ENCODE measurements at regions not wholly inside any gene's neighbourhood (a gene's known extent, or its start where the extent isn't known, plus 50 kb on each side); places are given as distances from the start of the nearest gene placed in this dataset.

DNA sequence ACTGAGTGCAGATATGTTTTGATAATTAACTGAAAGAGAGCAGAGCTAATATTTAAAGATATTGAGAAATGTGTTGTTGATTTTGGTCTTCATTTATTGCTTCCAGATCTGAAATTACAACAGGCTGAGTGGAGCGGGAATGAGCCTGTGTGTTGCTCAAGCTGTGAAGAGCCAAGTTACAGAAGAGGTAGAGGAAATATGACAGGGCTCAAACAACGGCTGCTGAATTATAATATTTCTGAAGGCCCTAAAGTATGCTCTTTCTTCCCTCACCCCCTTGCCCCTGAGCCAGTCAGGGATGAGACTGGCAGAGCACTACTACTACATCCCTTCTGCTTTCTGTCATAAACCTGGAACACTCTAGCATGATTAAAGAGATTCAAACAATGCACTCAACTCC lies 115.6 kb downstream of the FANCF start:
- no peak for DNase-seq
- intact Hi-C loops (cut with DNase I): no loop called here

DNA sequence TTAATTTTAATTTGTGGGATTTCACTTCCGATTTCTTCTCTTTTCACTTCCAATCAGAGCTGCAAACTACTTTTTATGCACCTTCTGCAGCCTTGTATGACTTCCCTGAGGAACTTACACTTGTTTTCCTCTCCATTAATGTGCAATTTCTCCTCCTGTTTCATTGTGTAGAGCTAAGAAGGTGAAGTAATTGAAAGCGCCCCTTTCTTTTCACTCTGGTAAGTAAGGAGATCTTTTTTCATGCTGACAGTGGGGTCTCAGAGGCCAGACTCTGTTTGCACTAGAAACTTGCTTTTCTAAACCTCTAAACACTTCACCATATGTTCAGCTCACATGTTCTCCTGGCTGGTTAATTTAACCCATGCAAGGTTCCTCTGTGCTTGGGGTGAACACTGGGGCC lies 117.0 kb downstream of the FANCF start:
- intact Hi-C loops (cut with DNase I): no loop called here
- DNase-seq: no peak

DNA sequence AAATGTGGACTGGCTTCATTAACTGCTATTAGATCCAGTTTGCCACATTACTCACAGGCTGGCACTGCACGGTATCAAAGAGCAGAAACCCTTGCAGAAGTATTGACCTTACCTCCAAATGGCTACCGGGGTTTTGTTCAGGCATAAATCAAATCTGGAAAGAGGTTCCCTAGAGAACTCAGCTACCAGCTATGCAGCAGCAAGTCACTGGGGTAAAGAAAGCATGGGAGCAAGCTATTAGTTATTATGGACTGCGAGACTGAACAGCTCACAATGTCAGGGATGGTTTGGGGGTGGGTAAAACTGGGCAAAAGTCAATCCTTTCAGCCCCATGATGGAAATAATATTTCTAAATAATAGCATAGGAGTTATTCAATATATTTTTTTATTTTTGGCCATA lies 128.1 kb downstream of the FANCF start:
- no peak for DNase-seq

DNA sequence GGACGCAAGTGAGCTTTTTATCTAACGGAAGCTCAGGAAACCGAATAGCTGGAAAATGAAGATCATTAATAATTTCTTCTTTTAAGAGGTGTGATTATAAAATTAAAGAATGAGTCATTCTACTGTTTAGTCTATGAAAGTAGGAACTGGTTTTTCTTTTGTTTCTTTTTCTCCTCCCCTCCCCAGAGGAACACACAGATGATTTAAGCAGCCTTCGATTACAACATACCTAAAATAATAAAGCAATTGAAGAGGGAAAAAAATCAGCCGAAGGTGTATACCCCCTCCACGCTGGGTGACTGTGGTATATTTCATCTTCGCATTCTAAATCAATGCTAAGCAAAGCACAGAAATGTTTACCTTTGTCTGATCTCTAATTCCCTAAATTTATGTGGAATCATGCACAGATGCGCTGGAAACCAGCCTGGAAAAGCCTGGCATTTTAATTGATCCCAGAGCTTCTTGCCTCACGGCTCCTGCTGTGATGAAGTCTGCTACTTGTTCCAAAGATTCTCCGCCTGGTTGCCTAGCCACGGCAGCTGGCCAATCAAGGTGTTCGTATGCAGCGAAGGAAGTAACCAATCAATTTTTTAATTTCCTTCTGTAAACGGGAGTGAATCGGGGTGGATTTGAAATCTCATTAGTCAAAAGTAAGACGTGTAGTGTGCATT lies 133.9 kb downstream of the FANCF start:
- DNase-seq: peak in 36 of 42 donors; percentile 7 to 67 (median 32)
- intact Hi-C loops (cut with DNase I): no loop called here

More for the DNA sequence above, 128.1 kb downstream of the FANCF start:
- intact Hi-C loops (cut with DNase I): no loop called here

DNA sequence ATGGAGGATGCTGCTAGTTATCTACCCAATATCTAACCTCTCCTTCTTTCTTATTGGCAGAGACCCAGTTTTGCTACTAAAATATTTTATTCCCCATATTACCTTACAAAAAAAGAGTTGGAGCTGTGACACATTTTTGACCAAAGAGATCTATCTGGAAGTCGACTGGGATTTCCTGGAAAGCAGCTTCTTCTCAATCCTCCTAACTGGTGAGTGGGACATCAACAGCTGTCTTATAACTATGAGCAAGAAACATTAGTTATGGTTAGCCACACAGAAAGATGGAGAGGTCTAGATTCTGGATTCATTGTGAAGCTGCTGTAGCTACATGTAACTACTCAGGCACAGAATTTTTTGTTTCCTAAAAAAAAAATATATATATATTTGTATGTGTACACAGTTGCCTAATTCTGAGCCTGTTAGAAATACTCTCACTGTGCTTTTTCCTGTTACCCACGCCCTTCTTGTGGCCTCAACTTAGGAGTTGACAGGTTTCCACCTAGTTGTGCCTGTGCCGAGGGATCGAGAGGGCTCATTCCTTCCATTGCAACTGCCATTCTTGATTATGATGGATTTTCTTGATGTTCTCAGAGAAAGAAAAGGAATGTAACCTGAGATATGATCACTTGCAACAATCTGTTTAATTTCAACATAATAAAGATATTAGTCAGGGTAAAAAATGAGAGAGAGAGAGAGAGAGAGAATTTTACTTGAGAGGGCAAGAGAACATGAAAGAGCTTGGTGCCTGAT lies 142.0 kb downstream of the SLC17A6 start:
- intact Hi-C loops (cut with DNase I): no loop called here
- DNase-seq: no peak

DNA sequence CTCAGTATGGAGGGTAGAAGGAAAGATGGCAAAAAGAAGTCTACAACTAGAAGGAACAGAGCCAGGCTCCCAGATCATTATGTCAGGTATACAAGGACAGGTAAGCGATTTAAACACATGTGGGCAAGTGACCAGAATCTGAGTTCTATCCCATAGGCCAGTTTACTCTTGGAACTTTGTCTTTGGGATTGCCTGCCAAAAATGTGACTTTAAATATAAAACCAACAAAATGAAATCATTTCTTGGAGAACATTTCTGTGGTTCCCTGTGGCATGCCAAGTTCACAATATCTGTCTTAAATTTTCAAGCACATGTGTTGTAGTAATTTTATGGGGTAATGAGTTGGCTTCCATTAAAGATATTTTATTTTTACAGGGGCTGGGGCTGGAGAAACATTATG lies 141.0 kb downstream of the SLC17A6 start:
- no peak for DNase-seq
- intact Hi-C loops (cut with DNase I): no loop called here

DNA sequence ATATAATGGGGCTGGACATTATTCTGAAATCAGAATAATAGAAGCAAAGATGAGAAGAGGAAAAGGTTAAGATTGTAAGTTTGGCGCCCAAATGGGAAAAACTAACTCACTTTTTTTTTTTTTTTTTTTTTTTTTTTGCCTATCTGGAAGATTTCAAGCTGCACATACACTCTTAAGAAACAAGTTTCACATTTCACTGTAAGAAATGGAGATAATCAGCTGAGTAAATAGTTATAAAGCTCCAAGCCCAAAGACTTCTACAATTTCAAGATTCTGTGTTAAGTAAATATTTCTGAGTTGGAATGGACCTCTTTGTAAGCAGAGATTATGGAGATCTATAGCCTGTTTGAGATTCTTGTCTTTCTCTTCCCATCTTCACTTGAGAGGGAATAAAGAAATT lies 140.0 kb downstream of the SLC17A6 start:
- intact Hi-C loops (cut with DNase I): no loop called here
- no peak for DNase-seq

DNA sequence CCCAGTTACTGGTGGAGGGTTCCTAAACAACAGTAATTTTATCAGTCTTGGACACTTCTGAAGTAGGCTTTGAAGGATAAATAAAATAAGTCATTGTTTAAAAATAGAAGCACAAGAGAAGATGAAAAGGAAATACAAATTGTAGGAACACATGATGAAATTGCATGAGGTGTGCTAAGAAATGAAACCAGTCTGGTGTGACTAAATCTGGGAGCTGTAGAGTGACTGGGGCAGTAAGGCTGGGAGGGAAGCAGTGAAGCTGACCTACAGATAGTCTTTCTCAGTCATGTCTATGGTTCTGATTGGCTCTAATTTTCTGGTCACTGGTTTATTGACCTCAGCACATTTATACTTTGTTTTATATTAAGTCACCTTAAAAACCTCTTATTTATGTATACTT lies 139.1 kb downstream of the SLC17A6 start:
- intact Hi-C loops (cut with DNase I): no loop called here
- no peak for DNase-seq

DNA sequence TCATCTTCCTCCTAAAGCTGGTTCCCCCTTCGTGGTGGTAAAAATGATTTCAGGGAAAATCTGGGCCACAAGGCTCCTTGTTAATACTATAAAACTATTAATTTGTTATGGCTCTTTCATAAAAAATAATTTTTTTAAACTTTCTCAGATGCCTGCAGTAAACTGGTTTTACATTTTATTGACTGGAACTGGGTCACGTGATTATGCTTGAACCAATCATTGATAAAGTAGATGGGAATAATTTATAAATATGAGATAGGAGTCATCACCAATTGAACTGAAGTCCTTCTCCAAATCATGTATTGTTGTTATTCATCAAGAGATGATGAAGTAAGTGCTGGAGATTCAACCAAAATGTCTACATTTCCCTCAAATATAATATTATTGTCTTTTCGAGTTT lies 138.4 kb downstream of the SLC17A6 start:
- intact Hi-C loops (cut with DNase I): no loop called here

DNA sequence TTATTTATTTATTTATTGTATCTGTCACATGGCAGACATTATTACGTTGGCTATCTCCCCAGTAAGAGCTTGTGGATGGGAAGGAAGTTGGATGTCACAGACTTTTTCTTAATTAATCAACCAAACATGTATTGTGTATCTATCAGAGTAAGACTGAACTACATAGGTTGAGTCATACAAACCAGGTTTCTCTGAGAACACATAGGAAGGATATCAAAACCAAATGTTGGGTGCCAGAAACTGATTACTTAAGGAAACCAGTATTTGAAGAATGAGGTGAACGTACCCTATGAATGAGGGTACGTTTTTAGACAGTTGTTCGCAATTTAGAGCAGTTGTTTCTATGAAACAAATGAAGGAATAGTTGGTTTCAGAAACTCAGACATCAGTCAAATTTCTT lies 136.4 kb downstream of the SLC17A6 start:
- DNase-seq: no peak
- intact Hi-C loops (cut with DNase I): no loop called here

More for the DNA sequence above, 138.4 kb downstream of the SLC17A6 start:
- no peak for DNase-seq

DNA sequence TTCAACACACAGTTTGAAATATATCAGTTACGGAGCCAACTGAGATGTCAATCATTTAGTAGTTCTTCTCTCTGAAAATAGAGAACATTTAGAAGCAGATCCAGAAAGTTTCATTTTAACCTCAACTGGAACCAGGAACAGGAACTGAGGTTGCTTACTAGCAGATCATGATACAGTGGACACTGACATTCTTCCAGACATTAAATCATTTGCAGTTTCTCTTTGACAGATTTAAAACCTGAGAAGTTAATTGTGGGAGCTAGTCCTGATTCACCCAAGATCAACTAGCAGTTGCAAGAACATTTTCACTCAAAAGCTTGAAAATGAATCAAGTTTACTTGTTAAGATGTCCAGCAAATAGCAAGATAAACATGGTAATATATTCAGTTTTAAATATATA lies 135.4 kb downstream of the SLC17A6 start:
- DNase-seq: no peak
- intact Hi-C loops (cut with DNase I): no loop called here

DNA sequence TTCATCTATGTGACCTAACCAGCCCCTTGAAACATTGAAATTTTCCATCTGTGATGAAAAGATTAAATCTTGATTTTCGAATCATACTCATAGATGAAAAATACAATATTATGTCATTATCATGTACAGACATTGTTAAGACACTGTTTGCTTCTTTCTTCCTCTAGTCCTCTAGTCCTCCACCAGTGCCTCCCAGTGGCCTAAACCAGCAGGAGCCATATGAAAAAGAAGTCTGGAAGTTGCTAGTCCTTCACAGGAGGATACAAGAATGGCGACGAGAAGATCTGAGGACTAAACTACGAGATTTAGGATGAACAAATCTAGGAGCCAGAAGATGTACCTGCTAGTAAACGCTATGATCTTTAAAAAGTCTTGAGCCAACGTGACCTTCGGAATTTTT lies 134.1 kb downstream of the SLC17A6 start:
- intact Hi-C loops (cut with DNase I): no loop called here
- DNase-seq: no peak

DNA sequence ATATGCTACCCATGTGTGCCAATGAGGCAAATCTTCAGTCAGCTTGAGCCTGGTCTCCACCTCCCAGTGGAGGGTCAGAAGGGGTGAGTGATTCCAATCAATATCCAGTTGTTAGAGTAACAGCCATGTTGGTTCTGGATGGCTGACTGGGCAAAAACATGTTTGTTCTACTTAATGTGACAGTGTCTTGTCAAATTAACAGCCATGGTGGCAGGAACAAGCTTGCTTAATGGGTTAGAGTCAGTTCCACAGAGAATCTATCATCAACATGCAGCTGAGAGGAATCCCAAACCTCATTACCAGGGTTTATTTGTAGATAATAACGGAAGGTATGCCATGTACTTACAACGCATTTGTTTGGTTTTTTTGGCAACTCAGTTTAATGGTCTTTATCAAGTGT lies 133.2 kb downstream of the SLC17A6 start:
- no peak for DNase-seq
- intact Hi-C loops (cut with DNase I): no loop called here

DNA sequence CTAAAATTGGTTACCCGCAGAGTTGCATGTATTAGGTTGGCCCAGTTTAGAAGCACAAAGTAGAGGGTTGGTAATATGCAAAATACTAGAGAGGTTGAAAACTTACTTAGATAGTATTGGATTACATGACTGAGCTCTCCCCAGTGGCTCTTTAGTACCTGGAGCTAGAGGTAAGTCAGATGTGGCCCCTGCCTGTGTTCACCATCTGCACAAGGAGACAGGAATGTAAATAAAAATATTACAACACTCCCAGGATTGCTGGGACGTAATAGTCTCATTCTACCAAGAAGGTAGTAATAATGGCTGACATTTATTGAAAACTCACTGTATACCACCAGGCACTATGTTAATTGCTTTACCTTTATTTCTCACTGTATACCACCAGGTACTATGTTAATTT lies 129.6 kb downstream of the SLC17A6 start:
- DNase-seq: no peak
- intact Hi-C loops (cut with DNase I): no loop called here

DNA sequence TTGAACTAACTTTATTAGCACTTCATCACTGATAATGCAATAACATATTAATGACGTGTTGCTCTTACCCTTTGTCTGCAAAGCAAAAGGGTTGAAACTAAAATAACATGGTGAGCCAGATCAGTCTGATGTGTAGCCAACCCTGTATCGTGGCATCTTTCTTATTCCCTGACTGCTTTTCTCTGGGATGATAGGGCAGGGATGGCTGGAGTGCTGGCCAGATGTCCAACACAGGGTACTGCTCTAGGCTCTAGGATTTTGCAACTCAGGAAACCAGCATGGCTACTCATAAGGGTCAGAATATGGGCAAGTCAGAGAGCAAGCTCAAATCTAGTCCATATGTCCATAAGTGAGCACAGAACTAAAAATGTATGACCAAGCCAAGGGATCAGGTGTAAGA lies 129.1 kb downstream of the SLC17A6 start:
- DNase-seq: no peak
- intact Hi-C loops (cut with DNase I): no loop called here

DNA sequence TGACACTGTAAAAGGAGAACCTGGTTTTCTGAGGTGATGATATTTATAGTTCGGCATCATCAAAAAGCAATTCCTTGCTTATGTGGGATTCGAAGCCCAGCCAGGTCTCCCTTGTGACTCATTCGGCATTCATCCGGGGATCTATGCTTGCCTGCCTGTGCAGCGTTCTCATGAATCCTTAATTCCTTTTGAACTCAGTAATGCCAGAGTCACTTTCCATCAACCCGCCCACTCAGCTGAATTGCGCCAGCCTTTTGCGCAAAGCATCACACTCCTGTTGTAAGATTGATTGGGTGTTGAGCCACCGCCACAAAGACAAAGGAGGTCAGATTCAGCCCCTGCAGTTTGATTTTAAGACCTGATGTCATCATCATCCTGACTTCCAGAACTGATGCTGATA lies 128.6 kb downstream of the SLC17A6 start:
- intact Hi-C loops (cut with DNase I): no loop called here
- peak; percentile 18 to 82 (median 62) for DNase-seq

DNA sequence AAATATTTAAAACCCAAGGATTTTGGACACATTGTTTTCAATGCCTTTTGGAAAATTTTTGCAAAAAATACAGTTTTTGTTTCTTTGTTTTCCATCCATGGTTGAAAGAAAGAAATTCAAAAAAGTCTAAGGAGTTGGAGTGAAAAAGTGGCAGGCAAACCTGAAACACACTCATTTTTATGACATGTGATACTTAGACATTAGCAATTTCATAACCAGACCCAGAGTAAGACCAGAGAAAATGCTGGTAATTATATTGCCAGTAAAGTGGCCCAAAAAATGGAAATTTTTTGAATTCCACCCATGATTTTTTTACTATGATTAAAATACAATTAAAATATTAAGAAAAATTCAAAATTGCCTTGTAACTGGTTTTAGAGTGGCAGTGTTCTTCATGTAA lies 128.2 kb downstream of the SLC17A6 start:
- intact Hi-C loops (cut with DNase I): no loop called here
- no peak for DNase-seq

DNA sequence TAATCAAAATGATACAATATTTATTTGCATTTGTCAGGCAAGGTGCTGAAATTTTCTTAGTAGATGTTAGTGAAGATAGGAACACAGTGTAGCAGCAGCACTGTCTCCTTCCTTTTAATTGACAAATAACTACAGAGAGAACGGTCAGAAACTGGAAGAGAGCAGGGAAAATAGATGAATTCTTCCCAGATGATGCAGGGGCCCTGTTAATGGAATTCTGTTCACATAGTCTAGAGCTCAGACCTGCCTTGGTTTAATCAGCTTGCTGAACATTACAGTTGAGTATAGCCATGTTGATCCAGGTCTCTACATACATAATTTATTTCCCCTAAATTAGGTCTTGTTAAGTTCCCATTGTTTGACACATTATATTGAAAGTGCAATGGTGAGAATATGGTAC lies 127.4 kb downstream of the SLC17A6 start:
- DNase-seq: no peak
- intact Hi-C loops (cut with DNase I): no loop called here

DNA sequence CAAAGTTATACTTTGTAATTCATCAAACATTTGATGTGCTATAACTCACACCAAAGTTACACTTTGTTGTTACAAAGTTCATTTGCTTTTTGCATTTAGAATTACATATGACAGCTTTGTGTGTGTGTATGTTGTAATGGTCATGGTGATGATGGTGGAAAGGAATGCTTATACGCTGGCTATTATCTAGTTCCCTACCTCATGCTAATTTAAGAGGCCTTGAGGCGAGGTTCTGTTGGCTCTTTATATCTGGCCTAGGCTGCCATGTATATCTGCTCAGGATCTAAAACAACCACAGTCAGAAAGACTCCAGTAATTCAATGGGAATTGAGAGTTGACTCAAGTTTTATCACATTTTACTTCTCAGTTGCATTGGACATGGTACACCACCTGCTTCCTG lies 123.4 kb downstream of the SLC17A6 start:
- intact Hi-C loops (cut with DNase I): no loop called here
- DNase-seq: no peak

DNA sequence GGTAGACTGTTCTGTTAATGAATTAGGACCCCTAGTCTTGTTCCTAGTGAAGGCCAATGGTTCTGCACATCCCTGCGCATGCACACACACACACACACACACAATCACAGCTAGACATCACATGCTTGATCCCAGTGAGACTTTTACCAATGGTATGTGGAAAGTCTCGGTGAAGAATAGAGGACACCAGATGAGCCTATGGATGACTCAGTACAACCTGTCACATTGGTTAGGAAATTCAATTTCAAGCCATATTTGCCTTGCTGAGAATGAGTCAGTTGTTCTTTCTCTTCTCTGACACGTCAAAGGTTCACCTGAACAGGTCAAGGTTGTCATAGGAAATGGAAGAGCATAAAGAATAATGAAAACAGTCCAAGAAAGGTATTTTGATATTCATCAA lies 122.0 kb downstream of the SLC17A6 start:
- no peak for DNase-seq
- intact Hi-C loops (cut with DNase I): no loop called here

DNA sequence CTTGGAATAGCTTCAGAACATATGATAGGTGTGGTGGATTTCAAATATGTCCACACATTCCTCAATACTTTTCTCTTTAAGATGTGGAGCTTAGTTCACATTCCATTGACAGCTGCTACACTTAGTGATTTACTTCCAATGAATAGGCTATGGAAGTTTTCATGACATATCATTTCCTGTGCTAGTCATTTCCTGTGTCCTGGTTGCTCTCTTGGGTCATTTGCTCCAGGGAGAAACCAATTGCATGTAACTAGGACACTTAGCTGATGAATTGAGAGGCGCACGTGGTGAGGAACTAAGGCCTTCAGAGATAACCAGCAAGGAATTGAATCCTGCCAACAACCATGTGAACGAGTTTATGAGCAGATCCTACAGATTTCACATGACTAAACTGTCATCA lies 120.9 kb downstream of the SLC17A6 start:
- no peak for DNase-seq
- intact Hi-C loops (cut with DNase I): no loop called here

Measured in head of caudate nucleus (tissue), 42 donors.